Left ventricle myocardium superior (tissue), 1 donor: ENCODE measurements at regions not wholly inside any gene's neighbourhood (a gene's known extent, or its start where the extent isn't known, plus 50 kb on each side); places are given as distances from the start of the nearest gene placed in this dataset. TPM values are rescaled to one million over a fixed set of nuclear protein-coding genes. Genes with fewer than 3 reads are reported as not detected.

Experiments
- microRNA-seq: library from miRNA; unstranded; fragments of <30 nt; microRNA quantifications from one replicate; pipeline ENCODE4 v1.2.0, GENCODE V29; 2020; ENCODE audit warnings: borderline number of aligned reads
- donor health status: DM: no; HTN: yes; CAD: no; lungs with severe emphysema.

Small RNA genes in the stretch of these regions (microRNA-seq; reads per million reads assigned to microRNA genes)
- gene MIR873 (not detected), gene MIR876 (not detected)
